GM19395 (cell line): ENCODE measurements at regions not wholly inside any gene's neighbourhood (a gene's known extent, or its start where the extent isn't known, plus 50 kb on each side); places are given as distances from the start of the nearest gene placed in this dataset.

ENCODE experiments used
- ATAC-seq: cut with Tn5 transposase; IDR thresholded peaks from one replicate; pipeline ENCODE4 v1.9.1; 2021; ENCODE audit warnings: mild to moderate bottlenecking, moderate library complexity; ENCODE audit not compliant: unreplicated experiment

- no peak for ATAC-seq
Measured at GRCh38 chr14:51504669-51505068, 147.0 kb upstream of the FRMD6 start.

DNA sequence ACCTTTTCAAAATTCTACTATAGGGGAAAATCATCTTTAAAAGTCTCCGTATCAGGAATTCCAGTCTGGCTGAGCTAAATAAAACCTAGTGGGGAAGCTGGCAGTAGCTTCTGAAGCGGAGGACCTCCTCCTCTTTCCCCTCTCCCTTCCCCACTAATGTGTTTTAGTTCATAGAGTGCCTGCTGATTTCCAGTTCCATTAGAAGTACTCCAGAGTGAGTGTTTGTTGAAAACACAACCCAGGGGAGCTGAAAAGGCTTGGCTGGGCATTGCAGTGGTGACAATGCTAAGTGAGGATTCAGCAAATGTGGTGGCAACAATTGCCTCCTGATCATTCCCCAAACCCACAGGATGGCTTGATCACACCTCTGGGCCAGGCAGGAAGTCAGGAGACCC lies 144.2 kb upstream of the FRMD6 start:
- ATAC-seq: no peak

GRCh38 chr14:51507906-51508511 lies 143.7 kb upstream of the FRMD6 start:
- no peak for ATAC-seq

DNA sequence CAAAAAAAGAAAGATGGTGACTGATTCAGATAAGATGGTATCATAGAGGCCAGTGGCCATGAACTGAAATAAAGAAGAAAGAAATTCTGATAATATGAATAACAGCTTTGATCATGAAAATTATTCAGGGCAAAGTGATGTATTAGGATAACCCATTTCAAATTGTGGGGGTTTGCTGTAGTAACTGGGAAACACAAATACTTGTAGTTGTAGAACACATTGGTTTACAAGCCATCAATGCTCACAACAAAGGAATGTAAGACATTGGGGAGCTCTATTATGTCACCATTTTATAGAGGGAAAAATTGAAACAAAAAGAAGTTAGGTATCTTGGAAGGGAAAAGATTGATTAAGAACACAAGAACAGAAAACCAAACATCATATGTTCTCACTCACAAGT lies 140.4 kb upstream of the FRMD6 start:
- no peak for ATAC-seq

GRCh38 chr14:51512316-51512715 lies 139.4 kb upstream of the FRMD6 start:
- no peak for ATAC-seq

- ATAC-seq: no peak
Measured at GRCh38 chr14:51513281-51513680, 138.4 kb upstream of the FRMD6 start.

- ATAC-seq: no peak
Measured at GRCh38 chr14:51513933-51514332, 137.8 kb upstream of the FRMD6 start.

DNA sequence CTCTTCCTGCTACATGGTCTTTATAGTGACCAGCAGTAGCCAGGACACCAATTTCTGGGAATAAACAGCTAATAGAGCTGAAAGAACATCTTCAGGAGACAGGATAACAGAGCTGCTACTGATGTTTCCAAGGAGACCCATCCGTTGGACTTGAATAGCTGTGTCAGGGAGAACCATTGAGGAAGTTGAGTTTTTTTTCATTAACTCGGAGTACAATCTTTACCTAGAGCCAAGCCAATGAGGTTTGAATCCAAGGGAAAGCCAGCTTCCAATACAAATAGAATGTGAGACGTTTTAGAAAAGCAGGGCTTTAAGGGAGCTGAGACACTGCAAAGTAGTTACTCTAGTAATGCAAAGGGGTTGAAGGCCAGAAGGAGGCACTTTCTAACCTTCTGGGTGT lies 136.1 kb upstream of the FRMD6 start:
- ATAC-seq: no peak

GRCh38 chr14:51516706-51517395 lies 134.9 kb upstream of the FRMD6 start:
- no peak for ATAC-seq

DNA sequence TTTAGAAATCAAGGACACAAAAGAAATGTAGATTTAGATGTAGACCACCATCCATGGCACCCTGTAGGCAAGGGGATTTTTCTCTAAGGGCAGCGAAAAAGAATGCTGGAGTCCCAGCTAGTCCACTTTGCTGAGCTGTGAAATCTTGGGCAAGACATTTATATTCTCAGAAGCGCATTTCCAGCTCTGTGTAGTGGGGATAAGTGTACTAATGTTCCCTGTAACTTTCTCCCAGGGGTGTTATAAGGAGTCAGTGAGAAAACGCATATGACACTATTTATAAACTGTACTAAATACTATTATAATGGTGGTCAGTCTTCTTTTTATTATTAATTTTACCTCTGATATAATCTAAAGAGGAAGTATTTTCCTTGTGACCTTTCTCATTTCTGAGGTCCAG lies 133.4 kb upstream of the FRMD6 start:
- no peak for ATAC-seq

DNA sequence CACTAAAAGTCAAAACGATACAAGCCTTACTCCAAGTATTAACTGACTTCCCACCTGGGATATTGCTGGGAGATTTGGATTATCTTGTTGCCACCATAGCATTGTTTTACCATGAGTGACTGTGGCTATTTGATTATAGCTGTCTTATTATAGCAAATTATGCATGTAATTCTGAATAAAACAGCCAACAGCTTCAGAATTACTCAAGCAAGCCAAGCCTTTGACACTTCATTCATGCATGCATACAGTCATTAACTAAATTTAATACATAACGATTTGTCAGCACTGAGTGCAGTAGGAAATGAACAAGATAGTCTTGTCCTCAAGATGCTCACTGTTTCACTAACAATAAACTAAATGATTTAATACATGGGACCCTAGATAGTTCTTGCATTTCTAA lies 133.0 kb upstream of the FRMD6 start:
- no peak for ATAC-seq

DNA sequence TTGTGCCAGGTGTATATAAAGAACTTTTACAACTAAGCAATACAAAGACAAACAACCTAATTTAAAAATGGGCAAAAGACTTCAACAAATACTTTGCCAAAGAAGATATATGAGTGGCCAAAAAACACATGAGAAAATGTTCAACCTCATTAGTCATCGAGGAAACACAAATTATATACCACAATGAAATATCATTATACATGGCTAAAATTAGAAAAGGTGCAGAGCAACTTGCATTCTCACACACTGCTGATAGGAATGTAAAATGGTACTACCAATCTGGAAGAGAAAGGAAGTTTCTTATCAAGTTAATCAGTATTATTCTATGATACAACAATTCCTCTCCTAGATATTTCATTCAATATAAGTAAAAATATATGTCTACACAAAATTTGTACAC lies 131.6 kb upstream of the FRMD6 start:
- no peak for ATAC-seq

DNA sequence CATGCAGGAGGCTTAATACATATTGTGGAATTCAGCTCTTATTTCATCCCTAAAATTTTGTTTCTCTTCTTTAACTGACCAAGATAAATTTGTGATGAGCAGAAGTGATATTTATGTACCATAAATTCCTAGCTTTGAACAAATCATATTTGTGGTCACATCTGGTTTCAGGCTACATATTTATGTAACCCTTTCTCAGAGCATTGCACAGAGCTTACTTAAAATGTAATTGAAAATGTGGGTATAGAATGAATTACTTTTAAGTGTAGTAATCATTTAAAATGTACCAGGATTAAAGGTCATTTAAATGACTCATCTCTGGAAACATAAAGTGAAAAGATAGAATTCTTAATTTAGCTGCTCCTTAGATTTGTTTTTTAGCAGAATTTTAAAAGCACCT lies 129.9 kb upstream of the FRMD6 start:
- ATAC-seq: no peak

DNA sequence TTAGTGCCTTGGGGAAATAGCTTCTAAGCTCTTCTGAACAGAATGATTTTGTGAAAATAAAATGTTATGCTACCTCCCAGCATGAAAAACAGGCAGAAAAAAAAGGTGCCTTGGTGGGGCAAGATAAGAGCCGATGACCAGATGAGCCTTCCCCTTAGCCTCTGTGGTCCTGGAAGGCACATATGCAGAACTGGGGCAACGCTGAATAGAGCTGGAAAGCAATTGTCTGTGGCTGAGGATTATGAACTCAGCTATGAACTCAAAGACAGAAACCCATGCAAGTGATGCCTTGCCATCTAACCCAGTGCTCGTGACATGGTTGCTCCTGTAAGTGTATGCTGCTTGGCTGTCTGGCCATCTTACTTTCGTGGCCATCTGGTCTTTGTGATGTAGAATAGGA lies 128.5 kb upstream of the FRMD6 start:
- ATAC-seq: no peak

DNA sequence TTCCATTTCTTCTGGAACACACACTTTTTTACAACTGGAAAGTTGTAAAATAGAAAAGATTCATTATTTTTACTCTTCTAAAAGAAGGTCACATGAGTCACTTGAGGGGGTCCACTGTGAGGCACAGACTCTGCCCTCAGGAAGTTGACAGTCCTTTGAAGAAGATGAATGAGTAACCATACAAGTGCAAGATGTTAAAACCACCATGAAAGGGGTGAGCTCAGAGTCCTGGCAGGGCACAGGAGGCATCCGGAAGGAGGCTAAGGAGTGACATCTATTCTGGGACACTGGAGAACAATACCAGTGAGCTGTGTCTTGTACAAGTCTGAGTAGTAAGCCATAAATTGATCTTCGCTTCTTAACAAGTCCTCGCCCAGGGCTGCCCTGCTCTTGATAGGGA lies 126.0 kb upstream of the FRMD6 start:
- no peak for ATAC-seq

- ATAC-seq: no peak
Measured at GRCh38 chr14:51527073-51527472, 124.6 kb upstream of the FRMD6 start.

DNA sequence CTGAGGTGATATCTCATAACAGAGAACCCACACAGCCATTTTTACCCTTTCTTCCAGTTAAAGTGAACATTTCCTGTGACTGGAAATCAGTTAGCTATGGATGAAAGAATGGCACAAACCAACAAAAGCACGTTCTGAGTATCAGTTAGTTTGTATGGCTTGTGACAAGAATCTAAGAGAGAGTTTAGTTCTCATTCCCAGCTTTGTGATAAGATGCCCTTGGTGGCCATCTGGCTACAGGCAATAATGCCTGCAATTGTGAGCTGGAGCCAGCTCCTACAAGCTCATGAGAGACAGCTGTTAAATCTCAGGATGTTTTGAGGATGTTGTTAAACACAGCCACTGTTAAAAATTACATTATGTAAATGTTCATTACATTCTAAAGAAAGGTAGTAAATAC lies 122.0 kb upstream of the FRMD6 start:
- no peak for ATAC-seq

DNA sequence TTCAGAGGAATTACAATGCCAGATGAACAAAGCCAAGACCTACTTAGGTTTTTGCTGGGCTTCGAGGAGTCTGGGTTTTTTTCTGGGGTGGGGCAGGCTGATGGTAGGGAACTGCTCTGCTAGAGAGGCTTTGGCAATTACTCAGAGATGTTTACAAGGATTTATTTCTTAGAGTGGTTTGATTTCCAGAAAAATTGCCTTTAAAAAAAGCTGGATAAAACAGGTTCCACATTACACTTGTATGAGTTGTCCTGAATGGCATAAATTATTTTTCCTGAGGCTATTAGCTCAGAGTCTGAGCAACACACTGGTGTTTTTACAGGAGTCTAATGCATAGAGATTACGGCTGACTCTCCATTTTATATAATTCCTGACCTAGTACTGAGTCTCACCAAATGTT lies 118.5 kb upstream of the FRMD6 start:
- ATAC-seq: no peak

DNA sequence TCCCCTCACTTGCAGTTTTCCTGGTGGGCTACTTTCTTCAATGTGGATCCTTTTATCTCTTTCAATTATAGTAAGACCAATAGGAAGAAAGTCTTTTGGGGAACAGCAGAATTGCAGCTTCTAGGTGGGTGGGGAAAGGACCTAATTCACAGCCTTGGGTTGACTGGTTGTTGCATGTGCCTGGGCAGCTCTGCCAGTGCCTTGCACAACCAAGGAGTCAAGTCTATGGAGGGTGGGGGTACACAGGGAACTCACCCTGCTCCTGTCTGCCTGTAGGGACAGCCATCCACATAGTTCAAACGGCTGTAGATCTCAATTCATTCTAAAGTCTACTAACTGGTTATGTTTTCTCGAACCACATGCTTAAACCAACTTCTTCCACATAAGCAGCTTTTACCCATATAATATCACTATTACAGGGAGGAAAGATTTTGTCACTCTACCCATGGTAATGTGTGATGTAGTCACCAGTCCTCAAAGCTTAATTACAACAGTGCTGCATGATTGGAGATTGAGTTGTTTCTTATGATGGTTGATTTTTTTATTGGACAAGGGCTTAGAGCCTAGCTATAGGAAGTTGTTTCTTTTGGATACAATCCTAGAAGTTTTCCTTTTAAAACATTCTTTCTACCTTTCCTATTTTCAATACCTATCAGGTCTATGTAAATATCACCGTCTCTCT lies 117.7 kb upstream of the FRMD6 start:
- ATAC-seq: no peak

GRCh38 chr14:51534610-51535011 lies 117.1 kb upstream of the FRMD6 start:
- ATAC-seq: no peak

- no peak for ATAC-seq
Measured at GRCh38 chr14:51535443-51536044, 116.2 kb upstream of the FRMD6 start.

- ATAC-seq: no peak
Measured at GRCh38 chr14:51538973-51539372, 112.7 kb upstream of the FRMD6 start.
